HG03139 (cell line): ENCODE measurements at regions not wholly inside any gene's neighbourhood (a gene's known extent, or its start where the extent isn't known, plus 50 kb on each side); places are given as distances from the start of the nearest gene placed in this dataset.
A peak's percentile ranks its signal among the peaks of the same experiment; 100 is the strongest.
"Not testable (repeated sequence)": the region's sequence is repeated elsewhere in the genome, so short reads cannot be mapped to it uniquely, and the experiment has no call there.

ENCODE experiments used
- ATAC-seq: cut with Tn5 transposase; IDR thresholded peaks from one replicate; pipeline ENCODE4 v1.9.1; 2021; ENCODE audit not compliant: unreplicated experiment

- no peak for ATAC-seq
These were observed 336.1 kb downstream of the RPS29 start for GRCh38 chr14:49250109-49250508.

DNA sequence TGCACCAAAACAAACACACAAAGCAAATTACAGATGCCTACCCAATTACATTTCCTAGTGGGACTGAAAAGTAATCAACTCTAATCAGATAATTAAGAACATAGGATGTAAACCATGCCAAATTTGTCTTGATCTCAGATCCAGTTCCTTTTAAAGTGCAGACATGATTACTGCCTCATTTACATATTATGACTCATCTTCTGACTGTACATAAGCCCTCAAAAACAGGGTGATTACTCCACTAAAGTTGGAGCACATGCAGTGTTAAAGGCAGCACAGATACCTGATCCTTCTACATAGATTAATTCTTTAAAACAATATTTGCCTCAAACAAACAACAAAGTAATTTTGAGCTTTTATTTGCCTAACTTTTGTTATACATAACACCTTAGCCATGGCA is 337.2 kb downstream of the RPS29 start:
- no peak for ATAC-seq

DNA sequence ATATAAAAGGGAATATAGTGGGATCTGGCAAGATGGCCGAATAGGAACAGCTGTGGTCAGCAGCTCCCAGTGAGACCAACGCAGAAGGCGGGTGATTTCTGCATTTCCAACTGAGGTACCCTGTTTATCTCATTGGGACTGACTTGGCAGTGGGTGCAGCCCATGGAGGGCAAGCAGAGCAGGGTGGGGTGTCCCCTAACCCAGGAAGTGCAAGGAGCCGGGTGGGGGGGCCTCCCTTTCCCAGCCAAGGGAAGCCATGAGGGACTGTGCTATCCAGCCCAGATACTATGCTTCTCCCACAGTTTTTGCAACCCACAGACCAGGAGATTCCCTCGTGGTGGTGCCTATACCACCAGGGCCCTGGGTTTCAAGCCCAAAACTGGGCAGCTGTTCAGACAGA is 342.4 kb downstream of the RPS29 start:
- ATAC-seq: not testable (repeated sequence)

GRCh38 chr14:49240383-49240782 is 345.8 kb downstream of the RPS29 start:
- no peak for ATAC-seq

DNA sequence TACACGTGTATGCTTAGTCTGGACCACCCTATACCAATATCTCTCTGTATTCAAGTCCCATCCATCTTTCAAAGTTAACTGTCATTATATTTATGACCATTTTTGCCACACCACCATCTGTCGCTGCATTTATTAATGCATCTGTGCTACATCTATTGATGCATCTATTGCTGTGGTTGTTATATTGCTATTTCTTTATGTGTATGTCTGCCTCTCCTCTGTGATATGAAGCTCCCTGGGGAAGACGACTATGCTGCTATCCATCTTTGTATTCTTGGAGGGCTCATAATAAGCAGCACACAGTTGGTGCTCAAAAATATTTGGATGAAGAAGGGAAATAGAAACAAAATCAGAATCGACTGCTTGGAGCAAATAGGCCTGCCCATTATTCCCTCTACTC is 357.6 kb downstream of the RPS29 start:
- no peak for ATAC-seq

DNA sequence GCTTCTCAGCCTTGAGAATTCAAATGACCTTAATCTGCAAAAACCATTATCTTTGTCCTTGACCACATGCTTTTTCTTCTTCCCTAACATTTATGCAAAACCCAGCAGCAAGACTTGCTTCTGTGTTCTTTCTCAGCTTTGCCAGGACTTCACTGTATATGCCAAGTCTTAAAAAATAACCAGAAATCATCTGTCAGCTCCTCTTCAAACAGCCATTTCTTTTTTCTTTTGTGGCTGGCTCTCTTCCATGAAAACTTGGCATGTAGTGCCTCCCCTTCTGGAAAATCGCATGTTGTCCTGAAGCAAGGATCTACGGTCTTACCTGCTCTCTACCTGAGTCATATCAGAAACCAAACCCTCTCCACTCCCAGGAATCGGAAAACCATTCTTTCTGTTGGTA is 364.9 kb downstream of the RPS29 start:
- ATAC-seq: no peak

DNA sequence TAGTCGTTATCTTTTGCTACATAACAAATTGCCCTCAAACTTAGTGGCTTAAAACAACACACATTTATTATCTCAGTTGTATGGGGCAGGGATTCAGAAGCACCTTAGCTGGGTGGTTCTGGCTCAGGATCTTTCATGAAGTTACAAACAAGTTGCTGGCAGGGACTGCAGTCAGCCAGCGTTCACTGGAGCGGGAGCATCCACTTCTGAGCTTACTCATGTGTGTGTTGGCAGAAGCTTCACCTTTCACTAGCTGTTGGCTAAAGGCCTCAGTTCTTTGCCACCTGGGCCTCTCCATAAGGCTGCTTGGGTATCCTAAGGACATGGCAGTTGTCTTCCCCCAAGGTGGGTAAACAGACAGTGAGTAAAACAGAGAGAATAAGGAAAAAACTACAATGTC is 365.7 kb downstream of the RPS29 start:
- no peak for ATAC-seq

- ATAC-seq: no peak
These were observed 367.6 kb downstream of the RPS29 start for GRCh38 chr14:49218436-49219092.

DNA sequence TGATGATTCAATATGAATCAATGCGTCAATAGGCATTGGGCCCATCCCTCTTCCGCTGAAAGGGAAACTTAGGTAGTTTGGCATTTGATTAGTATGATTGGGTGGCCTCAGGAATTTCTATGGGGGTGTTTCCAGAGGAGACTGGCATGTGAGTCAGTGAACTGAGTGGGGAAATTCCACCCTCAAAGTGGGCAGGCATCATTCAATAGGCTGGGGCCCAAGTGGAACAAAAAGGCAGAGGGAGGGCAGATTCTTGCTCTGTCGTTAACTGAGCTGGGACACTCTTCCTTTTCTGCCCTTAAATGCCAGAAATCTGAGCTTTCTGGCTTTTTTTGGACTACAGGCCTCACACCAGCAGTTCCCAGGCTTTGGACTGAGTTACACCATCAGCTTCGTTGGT is 373.5 kb downstream of the RPS29 start:
- no peak for ATAC-seq

GRCh38 chr14:49209416-49209815 is 376.8 kb downstream of the RPS29 start:
- no peak for ATAC-seq

- ATAC-seq: no peak
These were observed 379.4 kb downstream of the RPS29 start for GRCh38 chr14:49206828-49207227.

GRCh38 chr14:49203676-49204075 is 382.5 kb downstream of the RPS29 start:
- no peak for ATAC-seq

DNA sequence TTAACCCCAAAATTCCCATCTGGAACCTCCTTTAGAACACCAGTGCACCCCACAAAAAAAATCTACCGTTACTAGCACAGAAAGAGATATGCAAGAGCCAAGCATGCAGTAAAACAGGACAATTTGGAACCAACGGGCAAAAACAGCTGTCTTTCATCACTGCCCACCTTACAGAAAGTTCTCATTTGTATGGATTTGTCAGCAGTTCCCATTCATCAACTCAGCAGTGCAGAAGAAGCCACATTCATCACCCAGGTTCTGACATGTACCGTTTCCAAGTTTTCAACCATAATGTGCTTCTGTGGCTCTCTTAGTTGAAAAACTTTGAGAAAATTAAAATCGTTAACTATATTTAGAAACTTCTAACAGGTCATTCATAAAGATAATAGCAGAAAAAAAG is 387.0 kb downstream of the RPS29 start:
- no peak for ATAC-seq

DNA sequence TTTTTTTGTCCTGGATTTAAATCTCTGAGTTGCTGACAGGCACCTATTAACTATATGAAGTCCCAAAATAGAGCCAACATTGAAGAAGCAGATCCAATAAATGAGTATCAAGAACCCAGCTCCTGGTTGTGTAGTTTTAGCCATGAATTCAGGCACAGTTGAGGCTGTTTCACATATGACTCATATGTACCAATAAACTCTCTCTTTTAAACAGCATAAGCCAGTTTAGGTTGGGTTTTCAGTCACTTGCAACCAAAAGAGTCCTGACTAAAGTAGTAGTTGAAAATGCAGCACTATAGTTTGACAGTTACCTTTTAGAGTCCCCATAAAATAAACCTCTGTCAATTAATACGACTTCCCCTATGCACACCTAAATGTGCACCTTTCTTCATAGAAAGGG is 389.9 kb downstream of the RPS29 start:
- no peak for ATAC-seq

DNA sequence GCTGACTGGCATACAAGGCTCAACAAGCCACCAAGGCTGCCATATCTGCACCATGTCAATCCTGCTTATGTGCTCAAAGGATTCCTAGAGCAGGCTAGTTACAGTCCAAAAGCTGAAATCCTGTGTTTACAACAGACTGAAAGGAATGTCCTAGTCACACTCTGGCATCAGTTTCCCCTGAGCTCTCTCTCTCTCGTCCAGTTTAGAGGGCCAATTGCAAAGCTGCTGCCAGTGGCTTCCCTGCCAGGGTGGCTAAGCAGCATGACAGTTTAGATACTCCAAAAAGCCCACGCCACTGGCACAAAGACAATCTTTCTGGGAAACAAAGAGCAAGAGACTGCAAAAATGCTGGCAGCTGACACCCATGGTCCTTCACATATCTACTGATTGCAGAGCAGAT is 392.1 kb downstream of the RPS29 start:
- no peak for ATAC-seq

- peak; percentile 88 for ATAC-seq
These were observed 392.7 kb downstream of the RPS29 start for GRCh38 chr14:49193332-49194065.

DNA sequence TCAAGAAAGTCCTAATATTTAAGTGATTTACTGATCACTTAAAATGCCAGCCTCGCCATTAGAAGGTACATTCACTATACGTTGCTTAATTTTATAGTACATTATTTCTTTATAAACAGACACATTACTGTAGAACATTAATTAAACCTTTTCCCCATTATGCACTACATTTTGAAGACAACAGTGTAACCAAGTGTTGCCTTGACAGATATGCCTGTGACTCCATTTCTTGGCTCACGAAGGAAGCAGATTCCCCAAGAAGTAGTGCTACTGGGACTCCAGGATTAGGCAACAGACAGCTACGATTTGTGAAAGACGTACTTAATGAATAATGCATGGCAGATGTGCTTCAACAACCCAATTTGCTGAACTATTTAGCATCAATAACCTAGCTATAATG is 394.8 kb downstream of the RPS29 start:
- ATAC-seq: no peak

DNA sequence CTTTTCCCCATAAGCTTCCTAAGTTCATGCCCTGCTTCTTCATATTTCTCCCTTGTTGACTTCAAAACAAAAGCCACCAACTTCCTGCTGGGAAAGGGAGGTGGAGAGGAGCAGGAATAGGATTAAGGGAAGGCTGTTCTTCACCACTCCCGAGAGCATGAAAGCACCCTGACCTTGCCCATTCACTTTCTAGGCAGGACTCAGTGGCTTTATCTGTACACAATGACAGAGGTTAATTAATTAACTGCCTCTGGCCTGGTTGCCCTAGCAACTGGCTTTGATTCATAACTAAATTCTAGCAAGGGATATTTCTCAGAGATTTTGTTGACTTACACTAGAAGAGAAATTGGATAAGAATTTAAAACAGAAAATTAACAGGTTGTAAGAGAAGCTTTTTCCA is 396.8 kb downstream of the RPS29 start:
- no peak for ATAC-seq

DNA sequence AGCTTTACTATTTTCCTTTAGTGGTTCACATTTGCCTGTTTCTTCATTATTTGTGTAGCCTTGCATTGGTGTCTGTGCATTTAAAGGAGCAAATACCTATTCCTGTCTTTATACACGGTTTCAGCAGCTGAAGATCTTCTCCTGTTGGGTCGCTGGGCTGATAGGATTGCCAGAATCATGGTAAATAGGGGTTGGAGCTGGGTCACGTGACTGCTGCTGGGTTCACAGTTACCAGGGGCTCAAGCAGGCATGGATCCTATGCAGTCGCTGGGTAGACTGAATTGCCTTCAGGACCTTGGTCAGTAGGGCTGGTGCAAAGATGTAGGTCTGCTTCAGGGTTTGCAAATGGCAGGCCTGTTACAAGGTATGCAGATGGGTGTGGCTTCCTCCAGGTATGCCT is 398.4 kb downstream of the RPS29 start:
- ATAC-seq: no peak

GRCh38 chr14:49173765-49174373 is 412.3 kb downstream of the RPS29 start:
- ATAC-seq: peak; percentile 85

GRCh38 chr14:49164074-49164473 is 422.1 kb downstream of the RPS29 start:
- no peak for ATAC-seq

GRCh38 chr14:49160983-49161382 is 425.2 kb downstream of the RPS29 start:
- no peak for ATAC-seq
